ENCODE measurements at regions not wholly inside any gene's neighbourhood (a gene's known extent, or its start where the extent isn't known, plus 50 kb on each side); places are given as distances from the start of the nearest gene placed in this dataset.

GRCh38 chr4:33296876-33297455 lies 2576.8 kb downstream of the PCDH7 start:
- no peak for DNase-seq

GRCh38 chr4:33302321-33302720 lies 2582.2 kb downstream of the PCDH7 start:
- DNase-seq, result no peak

GRCh38 chr4:33306131-33306530 lies 2586.0 kb downstream of the PCDH7 start:
- DNase-seq, result no peak

- DNase-seq, result no peak
Observed at GRCh38 chr4:33316033-33316432, 2595.9 kb downstream of the PCDH7 start.

GRCh38 chr4:33316578-33316977 lies 2596.4 kb downstream of the PCDH7 start:
- no peak for DNase-seq

GRCh38 chr4:33323393-33323792 lies 2603.2 kb downstream of the PCDH7 start:
- DNase-seq, result no peak

GRCh38 chr4:33334416-33334815 lies 2614.2 kb downstream of the PCDH7 start:
- DNase-seq, result no peak

GRCh38 chr4:33339762-33340161 lies 2619.6 kb downstream of the PCDH7 start:
- no peak for DNase-seq

GRCh38 chr4:33340168-33340567 lies 2620.0 kb downstream of the PCDH7 start:
- no peak for DNase-seq

GRCh38 chr4:33349376-33349775 lies 2629.2 kb downstream of the PCDH7 start:
- DNase-seq, result no peak

- DNase-seq, result no peak
Observed at GRCh38 chr4:33357121-33357520, 2637.0 kb downstream of the PCDH7 start.

- no peak for DNase-seq
Observed at GRCh38 chr4:33369446-33369845, 2649.3 kb downstream of the PCDH7 start.

- DNase-seq, result no peak
Observed at GRCh38 chr4:33381816-33382215, 2661.6 kb downstream of the PCDH7 start.

- no peak for DNase-seq
Observed at GRCh38 chr4:33386764-33387163, 2666.6 kb downstream of the PCDH7 start.

- no peak for DNase-seq
Observed at GRCh38 chr4:33390976-33391375, 2670.8 kb downstream of the PCDH7 start.

- no peak for DNase-seq
Observed at GRCh38 chr4:33395731-33396485, 2675.7 kb downstream of the PCDH7 start.

- no peak for DNase-seq
Observed at GRCh38 chr4:33400504-33400903, 2680.3 kb downstream of the PCDH7 start.

- no peak for DNase-seq
Observed at GRCh38 chr4:33407496-33407895, 2687.3 kb downstream of the PCDH7 start.

- no peak for DNase-seq
Observed at GRCh38 chr4:33411182-33411581, 2691.0 kb downstream of the PCDH7 start.

GRCh38 chr4:33421887-33422286 lies 2701.7 kb downstream of the PCDH7 start:
- no peak for DNase-seq

GRCh38 chr4:33422656-33423055 lies 2702.5 kb downstream of the PCDH7 start:
- DNase-seq, result no peak

GRCh38 chr4:33425936-33426335 lies 2705.8 kb downstream of the PCDH7 start:
- DNase-seq, result no peak

- no peak for DNase-seq
Observed at GRCh38 chr4:33427676-33428075, 2707.5 kb downstream of the PCDH7 start.

GRCh38 chr4:33429971-33430370 lies 2709.8 kb downstream of the PCDH7 start:
- no peak for DNase-seq

GRCh38 chr4:33437406-33437805 lies 2717.2 kb downstream of the PCDH7 start:
- DNase-seq, result no peak

Data from CD4-positive, alpha-beta T cell treated with Interleukin-21 for 1 hour (primary cell).